Mucosa of stomach (tissue), 1 donor: ENCODE measurements at regions not wholly inside any gene's neighbourhood (a gene's known extent, or its start where the extent isn't known, plus 50 kb on each side); places are given as distances from the start of the nearest gene placed in this dataset.
"Not testable (repeated sequence)": the region's sequence is repeated elsewhere in the genome, so short reads cannot be mapped to it uniquely, and the experiment has no call there.

Experiments used
- H3K27me3 ChIP-seq: one replicate; pipeline ENCODE4 v1.7.0; 2013; ENCODE audit warnings: mild to moderate bottlenecking, low read length; ENCODE audit not compliant: control insufficient read depth, insufficient read depth
- H3K36me3 ChIP-seq: one replicate; pipeline ENCODE4 v1.7.0; 2013; ENCODE audit warnings: low read length; ENCODE audit not compliant: control insufficient read depth, insufficient read depth
- H3K4me1 ChIP-seq: one replicate; pipeline ENCODE4 v1.7.0; 2013; ENCODE audit warnings: mild to moderate bottlenecking, low read length; ENCODE audit not compliant: control insufficient read depth, insufficient read depth
- H3K4me3 ChIP-seq: one replicate; pipeline ENCODE4 v1.7.0; 2013; ENCODE audit warnings: low read length
- H3K9ac ChIP-seq: one replicate; pipeline ENCODE4 v1.7.0; 2013; ENCODE audit warnings: mild to moderate bottlenecking, low read length, moderate library complexity
- H3K9me3 ChIP-seq: one replicate; pipeline ENCODE4 v1.7.0; 2013; ENCODE audit warnings: mild to moderate bottlenecking, low read length, moderate library complexity; ENCODE audit not compliant: control insufficient read depth
- donor health status: Pancreatic carcinoma.

- no peaks in the 10 kb centered on the region for H3K9me3 ChIP-seq
- no peaks in the 10 kb centered on the region for H3K4me1 ChIP-seq
- H3K36me3 ChIP-seq, result no peaks in the 10 kb centered on the region
- H3K27me3 ChIP-seq, result no peaks in the 10 kb centered on the region
- H3K9ac ChIP-seq, result no peak overlapping the region
- no peak overlapping the region for H3K4me3 ChIP-seq
Measured at GRCh38 chr18:55735969-55736368, 148.0 kb upstream of the TCF4 start.

- Histone ChIP-seq H3K9me3 (no peaks in the 10 kb centered on the region), H3K27me3 (no peaks in the 10 kb centered on the region), H3K36me3 (no peaks in the 10 kb centered on the region), H3K4me1 (no peaks in the 10 kb centered on the region), H3K4me3 (no peak overlapping the region), H3K9ac (no peak overlapping the region)
Measured at GRCh38 chr18:55735199-55735855, 147.3 kb upstream of the TCF4 start.

- Histone ChIP-seq H3K4me3 (no peak overlapping the region), H3K9ac (no peak overlapping the region), H3K36me3 (no peaks in the 10 kb centered on the region), H3K27me3 (no peaks in the 10 kb centered on the region), H3K9me3 (no peaks in the 10 kb centered on the region), H3K4me1 (no peaks in the 10 kb centered on the region)
Measured at GRCh38 chr18:55732227-55733106, 144.5 kb upstream of the TCF4 start.

GRCh38 chr18:55731594-55732042, 143.6 kb upstream of the TCF4 start:
- H3K4me1 ChIP-seq, result no peaks in the 10 kb centered on the region
- H3K9me3 ChIP-seq, result no peaks in the 10 kb centered on the region

GRCh38 chr18:55721006-55721405, 133.0 kb upstream of the TCF4 start:
- not testable (repeated sequence) for H3K36me3 ChIP-seq, H3K4me1 ChIP-seq, H3K9me3 ChIP-seq, H3K4me3 ChIP-seq, H3K27me3 ChIP-seq, H3K9ac ChIP-seq

More at GRCh38 chr18:55731594-55732042, 143.6 kb upstream of the TCF4 start:
- Histone ChIP-seq H3K9ac (no peak overlapping the region), H3K27me3 (no peaks in the 10 kb centered on the region), H3K4me3 (no peak overlapping the region), H3K36me3 (no peaks in the 10 kb centered on the region)

GRCh38 chr18:55713707-55714106, 125.7 kb upstream of the TCF4 start:
- Histone ChIP-seq H3K36me3 (no peaks in the 10 kb centered on the region), H3K4me3 (no peak overlapping the region), H3K9me3 (no peaks in the 10 kb centered on the region), H3K27me3 (no peaks in the 10 kb centered on the region), H3K4me1 (no peaks in the 10 kb centered on the region), H3K9ac (no peak overlapping the region)

GRCh38 chr18:55706898-55707297, 118.9 kb upstream of the TCF4 start:
- no peaks in the 10 kb centered on the region for H3K27me3 ChIP-seq
- no peak overlapping the region for H3K9ac ChIP-seq
- no peaks in the 10 kb centered on the region for H3K9me3 ChIP-seq
- H3K36me3 ChIP-seq, result no peaks in the 10 kb centered on the region
- H3K4me3 ChIP-seq, result no peak overlapping the region
- H3K4me1 ChIP-seq, result no peaks in the 10 kb centered on the region

- H3K9me3 ChIP-seq, result no peaks in the 10 kb centered on the region
- H3K4me3 ChIP-seq, result no peak overlapping the region
- no peaks in the 10 kb centered on the region for H3K36me3 ChIP-seq
- H3K9ac ChIP-seq, result no peak overlapping the region
- no peaks in the 10 kb centered on the region for H3K4me1 ChIP-seq
- H3K27me3 ChIP-seq, result no peaks in the 10 kb centered on the region
Measured at GRCh38 chr18:55699233-55699765, 111.3 kb upstream of the TCF4 start.

GRCh38 chr18:55696811-55697210, 108.8 kb upstream of the TCF4 start:
- H3K4me3 ChIP-seq, result no peak overlapping the region
- no peaks in the 10 kb centered on the region for H3K36me3 ChIP-seq
- H3K27me3 ChIP-seq, result no peaks in the 10 kb centered on the region
- H3K9me3 ChIP-seq, result no peaks in the 10 kb centered on the region
- no peaks in the 10 kb centered on the region for H3K4me1 ChIP-seq
- H3K9ac ChIP-seq, result no peak overlapping the region

- no peak overlapping the region for H3K4me3 ChIP-seq
- H3K4me1 ChIP-seq, result no peaks in the 10 kb centered on the region
- H3K36me3 ChIP-seq, result no peaks in the 10 kb centered on the region
- H3K9ac ChIP-seq, result no peak overlapping the region
- no peaks in the 10 kb centered on the region for H3K9me3 ChIP-seq
- no peaks in the 10 kb centered on the region for H3K27me3 ChIP-seq
Measured at GRCh38 chr18:55695091-55695490, 107.1 kb upstream of the TCF4 start.

- Histone ChIP-seq H3K4me1 (no peaks in the 10 kb centered on the region), H3K9me3 (no peaks in the 10 kb centered on the region)
Measured at GRCh38 chr18:55694291-55694690, 106.3 kb upstream of the TCF4 start.

GRCh38 chr18:55688030-55688429, 100.0 kb upstream of the TCF4 start:
- no peaks in the 10 kb centered on the region for H3K4me1 ChIP-seq
- H3K4me3 ChIP-seq, result no peak overlapping the region
- H3K36me3 ChIP-seq, result no peaks in the 10 kb centered on the region

More at GRCh38 chr18:55694291-55694690, 106.3 kb upstream of the TCF4 start:
- Histone ChIP-seq H3K27me3 (no peaks in the 10 kb centered on the region), H3K9ac (no peak overlapping the region), H3K36me3 (no peaks in the 10 kb centered on the region), H3K4me3 (no peak overlapping the region)

More at GRCh38 chr18:55688030-55688429, 100.0 kb upstream of the TCF4 start:
- Histone ChIP-seq H3K27me3 (no peaks in the 10 kb centered on the region), H3K9ac (no peak overlapping the region), H3K9me3 (no peaks in the 10 kb centered on the region)
